SK-N-SH (cell line): ENCODE measurements at regions not wholly inside any gene's neighbourhood (a gene's known extent, or its start where the extent isn't known, plus 50 kb on each side); places are given as distances from the start of the nearest gene placed in this dataset.

Experiments used
- CTCF ChIA-PET: fragments of 300-600, 350-600 bp; formaldehyde crosslinking; extraction: SDS; loops from one replicate; lab custom pipeline; 2021; lab: Yijun Ruan, JAX
- POLR2A ChIA-PET: fragments of 350-600 bp; sonication (Branson Sonifier 250); formaldehyde crosslinking; extraction: SDS; loops from one replicate; lab custom pipeline; 2020; ENCODE audit warnings: antibody characterized with exemption, inconsistent platforms; lab: Yijun Ruan, JAX
- DNase-seq: peaks from one replicate; pipeline ENCODE4 v3.0.0; 2012
- H2AFZ ChIP-seq: fragments of 200-600 bp; sonication (generic); 2 replicates; pipeline ENCODE4 v1.8.1; 2016; ENCODE audit warnings: antibody characterized with exemption, mild to moderate bottlenecking, low read depth
- H3F3A ChIP-seq: fragments of 200-600 bp; sonication (generic); replicated peaks from 2 replicates; pipeline ENCODE3; 2016; ENCODE audit warnings: antibody characterized with exemption, mild to moderate bottlenecking; ENCODE audit not compliant: insufficient read depth
- H3K27ac ChIP-seq, 2 experiments: fragments of 200-500 bp in 1 of 2; fragments of 200-600 bp in 1 of 2; sonication (Bioruptor generic) in 1 of 2; sonication (generic), shearing (Covaris generic) in 1 of 2; 2 replicates each; pipeline versions ENCODE4 v1.5.1 to v1.6.1; 2014 to 2016; ENCODE audit warnings: low read depth in 2 of 2, inconsistent platforms in 1 of 2, low read length in 1 of 2, mild to moderate bottlenecking in 1 of 2, mixed read lengths in 1 of 2
- H3K27me3 ChIP-seq: fragments of 200-600 bp; sonication (generic), shearing (Covaris generic); 2 replicates; pipeline ENCODE4 v1.6.1; 2016; ENCODE audit warnings: mixed run types; ENCODE audit not compliant: insufficient read depth
- H3K36me3 ChIP-seq, 2 experiments: fragments of 200-500 bp in 1 of 2; fragments of 200-600 bp in 1 of 2; sonication (Bioruptor generic) in 1 of 2; sonication (generic) in 1 of 2; replicated peaks in 1 of 2; 2 replicates each; pipeline versions ENCODE3 to v1.5.1; 2014 to 2016; ENCODE audit warnings: low read length in 1 of 2, mild to moderate bottlenecking in 1 of 2; ENCODE audit not compliant: insufficient read depth in 2 of 2, control insufficient read depth in 1 of 2
- H3K4me1 ChIP-seq, 2 experiments: fragments of 200-500 bp in 1 of 2; fragments of 200-600 bp in 1 of 2; sonication (Bioruptor generic) in 1 of 2; sonication (generic), shearing (Covaris generic) in 1 of 2; 2 replicates each; pipeline versions ENCODE4 v1.5.1 to v1.6.1; 2014 to 2016; ENCODE audit warnings: low read depth in 1 of 2, low read length in 1 of 2, mixed run types in 1 of 2; ENCODE audit not compliant: insufficient read depth in 2 of 2, control insufficient read depth in 1 of 2
- H3K4me2 ChIP-seq: fragments of 200-600 bp; sonication (generic), shearing (Covaris generic); 2 replicates; pipeline ENCODE4 v1.6.1; 2017; ENCODE audit warnings: mixed run types
- H3K4me3 ChIP-seq, 2 experiments: fragments of 200-500 bp in 1 of 2; fragments of 200-600 bp in 1 of 2; sonication (Bioruptor generic) in 1 of 2; sonication (generic), shearing (Covaris generic) in 1 of 2; 2 replicates each; pipeline versions ENCODE4 v1.5.1 to v1.8.1; 2014 to 2016; ENCODE audit warnings: low read depth in 2 of 2, inconsistent platforms in 1 of 2, low read length in 1 of 2, mild to moderate bottlenecking in 1 of 2, mixed read lengths in 1 of 2, moderate library complexity in 1 of 2
- H3K79me2 ChIP-seq: fragments of 200-600 bp; sonication (generic); 2 replicates; pipeline ENCODE4 v1.8.1; 2017; ENCODE audit warnings: mild to moderate bottlenecking; ENCODE audit not compliant: insufficient read depth
- H3K9ac ChIP-seq: fragments of 200-600 bp; sonication (generic); 2 replicates; pipeline ENCODE4 v1.6.1; 2017; ENCODE audit warnings: mixed run types
- H3K9me2 ChIP-seq: fragments of 200-600 bp; sonication (generic); 2 replicates; pipeline ENCODE4 v1.6.1; 2017; ENCODE audit warnings: mixed run types
- H3K9me3 ChIP-seq: fragments of 200-600 bp; sonication (generic); 2 replicates; pipeline ENCODE4 v1.6.1; 2017; ENCODE audit warnings: mixed run types, mild to moderate bottlenecking, moderate library complexity
- H4K20me1 ChIP-seq: fragments of 200-600 bp; sonication (generic); 2 replicates; pipeline ENCODE4 v1.6.1; 2017; ENCODE audit warnings: mild to moderate bottlenecking, mixed run types; ENCODE audit not compliant: insufficient read depth
- EP300 ChIP-seq, 2 experiments: IDR thresholded peaks; 2 replicates each; pipeline versions ENCODE4 v1.4.0 to v1.6.1; 2012; ENCODE audit warnings: borderline replicate concordance in 1 of 2, low read depth in 1 of 2, low read length in 1 of 2
- FOXM1 ChIP-seq: IDR thresholded peaks from 2 replicates; pipeline ENCODE4 v1.4.0; 2012; ENCODE audit warnings: low read depth, mild to moderate bottlenecking
- GABPA ChIP-seq: IDR thresholded peaks from 2 replicates; pipeline ENCODE4 v1.4.0; 2012; ENCODE audit warnings: low read depth, mild to moderate bottlenecking
- JUND ChIP-seq: IDR thresholded peaks from 2 replicates; pipeline ENCODE4 v1.4.0; 2012
- NFIC ChIP-seq: IDR thresholded peaks from 2 replicates; pipeline ENCODE4 v1.4.0; 2012; ENCODE audit warnings: borderline replicate concordance
- NRF1 ChIP-seq: IDR thresholded peaks from 2 replicates; pipeline ENCODE4 v1.6.1; 2012; ENCODE audit warnings: low read depth, mild to moderate bottlenecking, low read length
- POLR2AphosphoS5 ChIP-seq: IDR thresholded peaks from 2 replicates; pipeline ENCODE4 v1.6.1; 2012; ENCODE audit warnings: low read depth, low read length
- RAD21 ChIP-seq: IDR thresholded peaks from 2 replicates; pipeline ENCODE4 v1.6.1; 2012; ENCODE audit warnings: mild to moderate bottlenecking, low read length
- RCOR1 ChIP-seq: fragments of 150-350 bp; IDR thresholded peaks from 2 replicates; pipeline ENCODE4 v1.6.1; 2017; ENCODE audit warnings: antibody characterized with exemption, low read length
- SIN3A ChIP-seq: IDR thresholded peaks from 2 replicates; pipeline ENCODE4 v1.6.1; 2012; ENCODE audit warnings: low read depth, mild to moderate bottlenecking, low read length, moderate library complexity, borderline replicate concordance
- SMC3 ChIP-seq: IDR thresholded peaks from 2 replicates; pipeline ENCODE4 v1.6.1; 2012; ENCODE audit warnings: low read depth, low read length, improper control_type of control experiment
- TAF1 ChIP-seq: IDR thresholded peaks from 2 replicates; pipeline ENCODE4 v1.6.1; 2012; ENCODE audit warnings: low read depth, mild to moderate bottlenecking, low read length, moderate library complexity, borderline replicate concordance
- WGBS: methylation state at CpG from one replicate; pipeline ENCODE4 v1.1.6; 2017; ENCODE audit warnings: low lambda C conversion rate; 5-methylcytosine and 5-hydroxymethylcytosine counted together
- TF ChIP-seq, protein P1 (sequence below): IDR thresholded peaks from 2 replicates; pipeline ENCODE4 v1.4.0; 2012; ENCODE audit warnings: low read depth
- TF ChIP-seq, protein P2 (sequence below): IDR thresholded peaks from 2 replicates; pipeline ENCODE4 v1.6.1; 2012; ENCODE audit warnings: mild to moderate bottlenecking, low read depth, low read length, moderate library complexity

DNA sequence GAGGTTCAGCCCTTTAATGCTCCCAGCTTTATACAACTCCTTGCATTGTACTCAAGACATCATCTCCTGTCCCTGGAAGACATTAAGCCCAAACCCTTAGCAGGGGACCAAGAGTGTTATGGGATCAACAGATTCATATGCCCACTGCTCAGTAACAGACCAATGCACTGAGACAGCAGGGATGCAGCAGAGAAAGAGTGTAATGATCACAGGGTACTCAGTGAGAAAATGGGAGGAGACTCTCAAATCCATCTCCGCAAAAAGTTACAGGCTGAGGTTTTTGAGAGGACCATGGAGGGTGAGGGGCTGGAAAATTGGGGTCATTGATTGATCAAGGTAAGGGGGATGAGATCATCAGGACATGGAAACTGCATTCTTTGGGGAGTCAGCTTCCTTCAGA, 96.2 kb downstream of the MATN1 start:
- Histone ChIP-seq H3F3A (no peaks in the 10 kb centered on the region), H3K27ac (no peak overlapping the region), H3K9me2 (no peaks in the 10 kb centered on the region), H3K79me2 (no peaks in the 10 kb centered on the region)
- WGBS: 52% methylated on average over 1 of the region's 1 CpG
- no peak for TF ChIP-seq JUND
- no peak for TF ChIP-seq GABPA
- no peak for TF ChIP-seq NRF1
- no peak for TF ChIP-seq SMC3
- TF ChIP-seq TAF1: no peak
- TF ChIP-seq RCOR1: no peak
- TF ChIP-seq POLR2AphosphoS5: no peak
- TF ChIP-seq, protein P1, sequence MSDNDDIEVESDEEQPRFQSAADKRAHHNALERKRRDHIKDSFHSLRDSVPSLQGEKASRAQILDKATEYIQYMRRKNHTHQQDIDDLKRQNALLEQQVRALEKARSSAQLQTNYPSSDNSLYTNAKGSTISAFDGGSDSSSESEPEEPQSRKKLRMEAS: no peak
- TF ChIP-seq FOXM1: no peak
- no peak for TF ChIP-seq EP300 (IDR thresholded peaks at IDR 0.05; ENCODE audit: borderline replicate concordance in 1 of 2, low read depth in 1 of 2, low read length in 1 of 2)
- no peak for TF ChIP-seq SIN3A
- TF ChIP-seq RAD21: no peak
- TF ChIP-seq NFIC: no peak
- TF ChIP-seq, protein P2, sequence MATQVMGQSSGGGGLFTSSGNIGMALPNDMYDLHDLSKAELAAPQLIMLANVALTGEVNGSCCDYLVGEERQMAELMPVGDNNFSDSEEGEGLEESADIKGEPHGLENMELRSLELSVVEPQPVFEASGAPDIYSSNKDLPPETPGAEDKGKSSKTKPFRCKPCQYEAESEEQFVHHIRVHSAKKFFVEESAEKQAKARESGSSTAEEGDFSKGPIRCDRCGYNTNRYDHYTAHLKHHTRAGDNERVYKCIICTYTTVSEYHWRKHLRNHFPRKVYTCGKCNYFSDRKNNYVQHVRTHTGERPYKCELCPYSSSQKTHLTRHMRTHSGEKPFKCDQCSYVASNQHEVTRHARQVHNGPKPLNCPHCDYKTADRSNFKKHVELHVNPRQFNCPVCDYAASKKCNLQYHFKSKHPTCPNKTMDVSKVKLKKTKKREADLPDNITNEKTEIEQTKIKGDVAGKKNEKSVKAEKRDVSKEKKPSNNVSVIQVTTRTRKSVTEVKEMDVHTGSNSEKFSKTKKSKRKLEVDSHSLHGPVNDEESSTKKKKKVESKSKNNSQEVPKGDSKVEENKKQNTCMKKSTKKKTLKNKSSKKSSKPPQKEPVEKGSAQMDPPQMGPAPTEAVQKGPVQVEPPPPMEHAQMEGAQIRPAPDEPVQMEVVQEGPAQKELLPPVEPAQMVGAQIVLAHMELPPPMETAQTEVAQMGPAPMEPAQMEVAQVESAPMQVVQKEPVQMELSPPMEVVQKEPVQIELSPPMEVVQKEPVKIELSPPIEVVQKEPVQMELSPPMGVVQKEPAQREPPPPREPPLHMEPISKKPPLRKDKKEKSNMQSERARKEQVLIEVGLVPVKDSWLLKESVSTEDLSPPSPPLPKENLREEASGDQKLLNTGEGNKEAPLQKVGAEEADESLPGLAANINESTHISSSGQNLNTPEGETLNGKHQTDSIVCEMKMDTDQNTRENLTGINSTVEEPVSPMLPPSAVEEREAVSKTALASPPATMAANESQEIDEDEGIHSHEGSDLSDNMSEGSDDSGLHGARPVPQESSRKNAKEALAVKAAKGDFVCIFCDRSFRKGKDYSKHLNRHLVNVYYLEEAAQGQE: no peak
- TF ChIP-seq, all 33 proteins: peak for 0
- no peaks in the 10 kb centered on the region for H4K20me1 ChIP-seq
- ChIA-PET POLR2A (no interaction called here), CTCF (no interaction called here)
- H3K36me3 ChIP-seq: no peaks in the 10 kb centered on the region
- peaks cover 0 to 6% of the 10 kb centered on the region in 2 experiments; a peak in 1 of 4 replicates for H3K4me1 ChIP-seq
- H3K9ac ChIP-seq: no peak overlapping the region
- H3K4me2 ChIP-seq: no peak overlapping the region
- no peaks in the 10 kb centered on the region for H3K9me3 ChIP-seq
- no peaks in the 10 kb centered on the region for H3K27me3 ChIP-seq
- H3K4me3 ChIP-seq: no peak overlapping the region
- H2AFZ ChIP-seq: no peak overlapping the region
- DNase-seq: no peak

DNA sequence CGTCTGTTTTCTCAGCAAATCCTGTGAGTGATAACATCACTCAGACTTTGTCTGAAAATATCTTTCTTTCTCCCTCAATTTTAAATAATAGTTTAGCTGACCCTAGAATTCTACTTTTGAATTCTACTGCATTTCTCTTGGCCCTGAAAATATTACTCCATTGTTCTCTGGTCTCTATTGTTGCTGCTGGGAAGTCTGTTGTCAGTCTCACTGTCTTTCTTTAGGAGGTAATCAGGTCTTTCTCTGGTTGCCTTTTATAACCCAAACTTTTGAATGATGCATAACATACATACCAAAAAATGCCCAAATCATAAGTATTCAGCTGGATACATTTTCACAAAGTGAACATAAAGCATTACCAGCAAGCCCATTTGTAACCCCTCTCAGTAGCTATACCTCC, 100.0 kb downstream of the MATN1 start:
- Histone ChIP-seq H3K9me2 (no peaks in the 10 kb centered on the region), H3K4me3 (no peak overlapping the region), H3K4me1 (no peaks in the 10 kb centered on the region), H3K36me3 (no peaks in the 10 kb centered on the region), H3K9ac (no peak overlapping the region), H3K9me3 (no peaks in the 10 kb centered on the region), H3K27me3 (no peaks in the 10 kb centered on the region), H3K4me2 (no peak overlapping the region), H3K27ac (no peak overlapping the region), H3K79me2 (no peaks in the 10 kb centered on the region), H2AFZ (no peak overlapping the region), H3F3A (no peaks in the 10 kb centered on the region), H4K20me1 (no peaks in the 10 kb centered on the region)
- ChIA-PET POLR2A (no interaction called here), CTCF (interaction anchor here (1.2 to 2.0 kb wide), 3 partner anchors 10 to 26 kb away, joined by 3 to 8 read pairs (median 3); no protein-coding TSS in a partner anchor)
- DNase-seq: no peak
- no peak for TF ChIP-seq SIN3A
- WGBS: 85% methylated on average over 1 of the region's 1 CpG
